Neural progenitor cell (in vitro differentiated cells): ENCODE measurements at regions not wholly inside any gene's neighbourhood (a gene's known extent, or its start where the extent isn't known, plus 50 kb on each side); places are given as distances from the start of the nearest gene placed in this dataset.

Experiments
- CTCF ChIP-seq: fragments of 200-600 bp; sonication (generic); IDR thresholded peaks from 2 replicates; pipeline ENCODE4 v1.5.1; 2017; ENCODE audit warnings: antibody characterized with exemption, mild to moderate bottlenecking
- EZH2phosphoT487 ChIP-seq: fragments of 200-600 bp; sonication (generic); IDR thresholded peaks from 2 replicates; pipeline ENCODE4 v1.6.1; 2017; ENCODE audit warnings: antibody characterized with exemption

GRCh38 chr13:47112903-47113299, 216.0 kb upstream of the HTR2A start:
- TF ChIP-seq EZH2phosphoT487: no peak
- TF ChIP-seq CTCF: no peak
